Osteoblast (primary cell): ENCODE measurements at regions not wholly inside any gene's neighbourhood (a gene's known extent, or its start where the extent isn't known, plus 50 kb on each side); places are given as distances from the start of the nearest gene placed in this dataset.

Experiments used
- DNase-seq: peaks from one replicate; pipeline ENCODE4 v3.0.0; 2011; ENCODE audit warnings: low spot score, mixed read lengths; ENCODE audit not compliant: insufficient read length; ENCODE audit errors: missing footprints
- H2AFZ ChIP-seq: 2 replicates; pipeline ENCODE4 v1.6.0; 2011; ENCODE audit warnings: mild to moderate bottlenecking, low read length
- H3K27ac ChIP-seq: 2 replicates; pipeline ENCODE4 v1.5.1; 2011; ENCODE audit warnings: mild to moderate bottlenecking, low read depth, low read length, moderate library complexity
- H3K27me3 ChIP-seq: 2 replicates; pipeline ENCODE4 v1.6.0; 2012; ENCODE audit warnings: mild to moderate bottlenecking, control low read depth, inconsistent platforms, low read length, moderate library complexity; ENCODE audit not compliant: insufficient read depth
- H3K36me3 ChIP-seq: 2 replicates; pipeline ENCODE4 v1.5.1; 2011; ENCODE audit warnings: mild to moderate bottlenecking, low read length, control low read depth, moderate library complexity; ENCODE audit not compliant: insufficient read depth
- H3K4me1 ChIP-seq: 2 replicates; pipeline ENCODE4 v1.5.1; 2011; ENCODE audit warnings: mild to moderate bottlenecking, low read length, control low read depth, moderate library complexity; ENCODE audit not compliant: insufficient read depth
- H3K4me2 ChIP-seq: 2 replicates; pipeline ENCODE4 v1.6.0; 2011; ENCODE audit warnings: mild to moderate bottlenecking, low read length; ENCODE audit not compliant: insufficient read depth
- H3K4me3 ChIP-seq: fragments of 200-600 bp; sonication (generic); 3 replicates; pipeline ENCODE4 v1.5.1; 2012; ENCODE audit warnings: mild to moderate bottlenecking, low read length, inconsistent platforms; ENCODE audit not compliant: insufficient read depth
- H3K79me2 ChIP-seq: 2 replicates; pipeline ENCODE4 v1.6.0; 2012; ENCODE audit warnings: mild to moderate bottlenecking, low read length, control low read depth, inconsistent platforms; ENCODE audit not compliant: insufficient read depth
- H3K9me3 ChIP-seq: 2 replicates; pipeline ENCODE4 v1.5.1; 2011; ENCODE audit warnings: low read depth, low read length, control low read depth
- H4K20me1 ChIP-seq: 2 replicates; pipeline ENCODE4 v1.6.0; 2012; ENCODE audit warnings: mild to moderate bottlenecking, low read length, control low read depth; ENCODE audit not compliant: insufficient read depth
- CTCF ChIP-seq: IDR thresholded peaks from 2 replicates; pipeline ENCODE4 v1.5.1; 2011; ENCODE audit warnings: mild to moderate bottlenecking, low read depth, low read length, moderate library complexity; ENCODE audit errors: extremely low read depth

DNA sequence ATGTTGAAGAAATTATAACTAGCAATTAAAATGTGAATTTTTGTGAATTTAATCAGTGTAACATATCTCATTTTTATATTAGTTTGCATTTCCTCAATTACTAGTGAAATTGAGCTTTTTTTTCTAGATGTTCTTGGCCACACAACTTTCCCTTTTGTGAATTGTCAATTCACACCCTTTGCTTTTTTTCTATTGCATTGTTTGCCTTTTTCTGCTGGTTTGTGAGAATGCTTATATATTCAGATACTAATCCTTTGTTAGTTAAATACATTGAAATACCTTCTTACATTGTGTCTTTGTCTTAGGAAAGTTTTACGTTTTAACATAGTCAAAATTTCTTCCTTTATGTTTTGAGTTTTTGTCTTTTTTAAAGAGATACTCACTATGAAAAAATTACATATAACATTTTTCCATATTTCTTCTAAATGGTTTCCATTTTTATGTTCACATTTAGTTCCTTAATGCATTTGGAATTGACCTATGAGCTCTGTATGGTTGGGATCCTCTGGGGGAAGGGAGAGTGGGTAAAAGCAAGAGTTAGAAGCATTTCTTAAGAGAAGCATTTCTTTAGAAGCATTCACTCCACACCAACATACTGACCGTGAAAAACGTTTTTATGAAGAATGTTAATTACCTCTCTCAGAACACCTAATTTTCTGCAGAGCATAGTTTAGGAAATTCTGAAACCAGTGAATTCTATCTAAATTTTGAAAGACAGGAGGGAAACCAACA is 126.0 kb downstream of the CAPZA3 start:
- TF ChIP-seq CTCF = no peak
- Histone ChIP-seq H3K36me3 (no peaks in the 10 kb centered on the region), H3K4me2 (no peak overlapping the region), H3K27me3 (no peaks in the 10 kb centered on the region), H4K20me1 (no peaks in the 10 kb centered on the region), H2AFZ (no peak overlapping the region), H3K27ac (no peak overlapping the region), H3K4me1 (peaks cover 8% of the 10 kb centered on the region), H3K4me3 (no peak overlapping the region), H3K9me3 (no peaks in the 10 kb centered on the region), H3K79me2 (no peaks in the 10 kb centered on the region)
- DNase-seq = no peak

DNA sequence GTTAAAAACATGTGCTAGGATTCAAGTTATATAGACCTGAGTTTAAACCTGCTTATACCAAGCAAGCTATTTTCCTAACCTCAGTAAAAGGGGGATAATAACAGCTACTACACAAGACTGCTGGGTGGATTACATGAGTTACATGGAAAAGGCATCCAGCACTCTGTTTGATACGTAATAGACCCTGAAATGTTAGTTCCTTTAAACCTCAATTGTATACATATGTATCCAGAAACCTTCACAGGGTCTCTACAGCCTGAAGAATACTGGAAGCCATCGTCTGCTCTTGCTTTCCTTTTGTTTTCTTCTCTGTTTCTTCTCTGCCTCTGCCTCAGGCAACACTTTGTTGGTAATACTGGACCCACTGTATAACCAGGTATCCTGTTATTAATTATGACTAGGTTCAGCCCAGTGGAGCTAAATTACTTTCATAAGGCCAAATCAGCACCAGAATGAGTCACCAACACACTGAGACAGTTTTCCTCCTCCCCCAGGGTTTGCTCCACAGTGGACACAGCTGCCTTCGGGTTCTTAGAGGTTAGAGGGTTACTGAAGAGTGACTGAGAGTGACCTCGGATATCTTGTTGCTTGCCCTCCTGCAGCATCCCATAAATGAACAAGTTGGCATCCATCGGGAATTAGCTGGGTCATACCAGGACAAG is 127.1 kb downstream of the CAPZA3 start:
- H3K27me3 ChIP-seq = no peaks in the 10 kb centered on the region
- no peak overlapping the region for H3K4me3 ChIP-seq
- H3K9me3 ChIP-seq = no peaks in the 10 kb centered on the region
- H3K4me1 ChIP-seq = peaks cover 10% of the 10 kb centered on the region
- H3K4me2 ChIP-seq = peak overlapping the region; percentile 43
- no peak for TF ChIP-seq CTCF
- H3K27ac ChIP-seq = no peak overlapping the region
- DNase-seq = no peak
- no peaks in the 10 kb centered on the region for H3K36me3 ChIP-seq
- H4K20me1 ChIP-seq = no peaks in the 10 kb centered on the region
- no peak overlapping the region for H2AFZ ChIP-seq
- no peaks in the 10 kb centered on the region for H3K79me2 ChIP-seq

GRCh38 chr12:18868717-18869116 is 130.8 kb downstream of the CAPZA3 start:
- Histone ChIP-seq H3K27ac (no peak overlapping the region), H3K27me3 (no peaks in the 10 kb centered on the region), H2AFZ (no peak overlapping the region), H3K4me2 (no peak overlapping the region), H4K20me1 (no peaks in the 10 kb centered on the region), H3K36me3 (no peaks in the 10 kb centered on the region), H3K4me3 (no peak overlapping the region), H3K79me2 (no peaks in the 10 kb centered on the region), H3K4me1 (peaks cover 10% of the 10 kb centered on the region), H3K9me3 (no peaks in the 10 kb centered on the region)
- no peak for TF ChIP-seq CTCF
- DNase-seq = no peak

- Histone ChIP-seq H3K4me3 (no peak overlapping the region), H3K27ac (no peak overlapping the region), H3K36me3 (no peaks in the 10 kb centered on the region), H3K79me2 (no peaks in the 10 kb centered on the region), H3K4me1 (peaks cover 4% of the 10 kb centered on the region), H3K9me3 (no peaks in the 10 kb centered on the region), H3K27me3 (no peaks in the 10 kb centered on the region), H4K20me1 (no peaks in the 10 kb centered on the region), H2AFZ (peak overlapping the region; percentile 17), H3K4me2 (peak overlapping the region; percentile 3)
- DNase-seq = no peak
- TF ChIP-seq CTCF = no peak
These were observed 134.9 kb downstream of the CAPZA3 start for GRCh38 chr12:18872770-18873169.
